ENCODE measurements at regions not wholly inside any gene's neighbourhood (a gene's known extent, or its start where the extent isn't known, plus 50 kb on each side); places are given as distances from the start of the nearest gene placed in this dataset.

DNA sequence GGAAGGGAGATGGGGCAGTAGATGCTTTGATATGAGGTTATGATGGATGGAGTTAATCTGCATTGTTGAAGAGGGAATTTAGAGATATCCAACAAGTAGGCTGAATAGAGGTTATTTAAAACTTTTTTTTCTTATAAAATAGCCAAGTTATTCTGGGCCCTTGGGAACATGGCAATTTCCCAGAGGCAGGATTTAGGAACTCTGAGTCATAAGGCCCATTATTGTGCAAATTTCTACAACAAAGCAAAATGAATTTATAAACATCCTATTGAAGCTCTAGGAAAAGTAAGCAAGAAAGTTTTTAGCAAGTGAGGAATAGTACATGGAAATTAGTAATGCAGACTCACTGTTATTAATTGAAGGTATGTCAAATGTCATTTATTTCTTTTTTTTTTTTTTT, 160.9 kb upstream of the NPY start:
- Histone ChIP-seq H4K20me1 (ENCODE audit: insufficient read depth) (no peaks in the 10 kb centered on the region), H3K27ac (ENCODE audit: low read length) (no peak overlapping the region), H3F3A (ENCODE audit: insufficient read depth, low read length, poor library complexity, severe bottlenecking) (no peaks in the 10 kb centered on the region), H3K36me3 (ENCODE audit: insufficient read depth, low read length) (no peaks in the 10 kb centered on the region), H3K9me3 (ENCODE audit: low read length) (no peaks in the 10 kb centered on the region), H3K9ac (ENCODE audit: low read length) (no peak overlapping the region), H3K4me3 (ENCODE audit: low read length) (no peak overlapping the region), H3K79me2 (replicated peaks; ENCODE audit: insufficient read depth, low read length) (no peaks in the 10 kb centered on the region), H2AFZ (ENCODE audit: low read depth, low read length) (no peak overlapping the region), H3K9me2 (ENCODE audit: insufficient read depth, low read length) (no peaks in the 10 kb centered on the region), H3K4me2 (ENCODE audit: low read length) (no peak overlapping the region), H3K27me3 (ENCODE audit: insufficient read depth, low read depth, low read length) (no peaks in the 10 kb centered on the region)
- TF ChIP-seq EP300 (conservative IDR thresholded peaks at IDR 0.05; ENCODE audit: poor library complexity, severe bottlenecking) = no peak
- TF ChIP-seq, protein P1, sequence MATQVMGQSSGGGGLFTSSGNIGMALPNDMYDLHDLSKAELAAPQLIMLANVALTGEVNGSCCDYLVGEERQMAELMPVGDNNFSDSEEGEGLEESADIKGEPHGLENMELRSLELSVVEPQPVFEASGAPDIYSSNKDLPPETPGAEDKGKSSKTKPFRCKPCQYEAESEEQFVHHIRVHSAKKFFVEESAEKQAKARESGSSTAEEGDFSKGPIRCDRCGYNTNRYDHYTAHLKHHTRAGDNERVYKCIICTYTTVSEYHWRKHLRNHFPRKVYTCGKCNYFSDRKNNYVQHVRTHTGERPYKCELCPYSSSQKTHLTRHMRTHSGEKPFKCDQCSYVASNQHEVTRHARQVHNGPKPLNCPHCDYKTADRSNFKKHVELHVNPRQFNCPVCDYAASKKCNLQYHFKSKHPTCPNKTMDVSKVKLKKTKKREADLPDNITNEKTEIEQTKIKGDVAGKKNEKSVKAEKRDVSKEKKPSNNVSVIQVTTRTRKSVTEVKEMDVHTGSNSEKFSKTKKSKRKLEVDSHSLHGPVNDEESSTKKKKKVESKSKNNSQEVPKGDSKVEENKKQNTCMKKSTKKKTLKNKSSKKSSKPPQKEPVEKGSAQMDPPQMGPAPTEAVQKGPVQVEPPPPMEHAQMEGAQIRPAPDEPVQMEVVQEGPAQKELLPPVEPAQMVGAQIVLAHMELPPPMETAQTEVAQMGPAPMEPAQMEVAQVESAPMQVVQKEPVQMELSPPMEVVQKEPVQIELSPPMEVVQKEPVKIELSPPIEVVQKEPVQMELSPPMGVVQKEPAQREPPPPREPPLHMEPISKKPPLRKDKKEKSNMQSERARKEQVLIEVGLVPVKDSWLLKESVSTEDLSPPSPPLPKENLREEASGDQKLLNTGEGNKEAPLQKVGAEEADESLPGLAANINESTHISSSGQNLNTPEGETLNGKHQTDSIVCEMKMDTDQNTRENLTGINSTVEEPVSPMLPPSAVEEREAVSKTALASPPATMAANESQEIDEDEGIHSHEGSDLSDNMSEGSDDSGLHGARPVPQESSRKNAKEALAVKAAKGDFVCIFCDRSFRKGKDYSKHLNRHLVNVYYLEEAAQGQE (IDR thresholded peaks at IDR 0.05; ENCODE audit: borderline replicate concordance) = no peak
- no peak for TF ChIP-seq RAD21 (conservative IDR thresholded peaks at IDR 0.05)
- TF ChIP-seq SMC3 (conservative IDR thresholded peaks at IDR 0.05; ENCODE audit: poor library complexity) = no peak
- no peak for TF ChIP-seq POLR2AphosphoS5 (IDR thresholded peaks at IDR 0.05)
- TF ChIP-seq MXI1 (conservative IDR thresholded peaks at IDR 0.05; ENCODE audit: poor library complexity, severe bottlenecking) = no peak
- no peak for TF ChIP-seq EZH2 (IDR thresholded peaks at IDR 0.05; ENCODE audit: borderline replicate concordance, insufficient read depth, low read length, poor library complexity, severe bottlenecking)
- no peak for TF ChIP-seq TAF1 (IDR thresholded peaks at IDR 0.05; ENCODE audit: low read depth)

DNA sequence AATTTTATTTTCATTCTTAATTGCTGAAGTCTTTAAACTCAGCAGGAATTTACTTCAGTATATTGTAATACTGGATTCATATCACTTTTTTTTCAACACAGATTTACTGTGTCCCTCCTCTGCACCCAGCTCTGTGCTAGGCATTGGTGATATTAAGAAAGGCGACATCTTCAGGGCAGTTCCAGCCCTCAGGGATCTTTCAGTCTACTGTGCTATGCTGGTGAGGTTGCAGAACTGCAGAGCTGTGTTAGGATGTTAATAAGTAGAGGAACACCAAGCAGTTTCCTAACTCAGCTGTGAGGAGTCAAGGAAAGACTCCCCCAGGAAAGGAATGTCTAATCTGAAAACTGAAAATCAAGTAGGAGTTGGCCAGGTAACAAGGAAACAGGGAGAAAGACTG, 158.2 kb upstream of the NPY start:
- Histone ChIP-seq H3K79me2 (replicated peaks; ENCODE audit: insufficient read depth, low read length) (no peaks in the 10 kb centered on the region), H3K36me3 (ENCODE audit: insufficient read depth, low read length) (no peaks in the 10 kb centered on the region), H4K20me1 (ENCODE audit: insufficient read depth) (no peaks in the 10 kb centered on the region), H3K4me2 (ENCODE audit: low read length) (no peak overlapping the region), H3K27me3 (ENCODE audit: insufficient read depth, low read depth, low read length) (no peaks in the 10 kb centered on the region), H3K27ac (ENCODE audit: low read length) (no peak overlapping the region), H3K9me2 (ENCODE audit: insufficient read depth, low read length) (no peaks in the 10 kb centered on the region), H3F3A (ENCODE audit: insufficient read depth, low read length, poor library complexity, severe bottlenecking) (no peaks in the 10 kb centered on the region), H2AFZ (ENCODE audit: low read depth, low read length) (no peak overlapping the region), H3K4me3 (ENCODE audit: low read length) (no peak overlapping the region), H3K9ac (ENCODE audit: low read length) (no peak overlapping the region), H3K9me3 (ENCODE audit: low read length) (no peaks in the 10 kb centered on the region)
- TF ChIP-seq EP300 (conservative IDR thresholded peaks at IDR 0.05; ENCODE audit: poor library complexity, severe bottlenecking) (no peak), MXI1 (conservative IDR thresholded peaks at IDR 0.05; ENCODE audit: poor library complexity, severe bottlenecking) (no peak), TAF1 (IDR thresholded peaks at IDR 0.05; ENCODE audit: low read depth) (no peak)
- TF ChIP-seq, protein P1 (IDR thresholded peaks at IDR 0.05; ENCODE audit: borderline replicate concordance) = no peak
